Stimulated activated CD8-positive, alpha-beta memory T cell treated with anti-CD3 and anti-CD28 coated beads, Interleukin-4, amount 100 ng/mL, for 1 hour (primary cell): ENCODE measurements at regions not wholly inside any gene's neighbourhood (a gene's known extent, or its start where the extent isn't known, plus 50 kb on each side); places are given as distances from the start of the nearest gene placed in this dataset.

Experiments used
- DNase-seq, 2 donors: peaks; one replicate each; pipeline ENCODE4 v3.0.0-alpha.2; 2020; ENCODE audit warnings: low read depth in 2 of 2, low spot score in 1 of 2

- DNase-seq = no peak
Measured at GRCh38 chrX:124280294-124280902, 52.1 kb upstream of the TEX13D start.

GRCh38 chrX:124282580-124282979 is 49.9 kb upstream of the TEX13D start:
- DNase-seq = no peak
